NCI-H2107 treated with DMSO at 0.1 percent for 48 hours (cell line): ENCODE measurements at regions not wholly inside any gene's neighbourhood (a gene's known extent, or its start where the extent isn't known, plus 50 kb on each side); places are given as distances from the start of the nearest gene placed in this dataset.

Experiments used
- DNase-seq: peaks from one replicate; lab custom pipeline; 2025; ENCODE audit not compliant: unreplicated experiment; lab: John Stamatoyannopoulos, UW

GRCh38 chr2:128765811-128766210, 447.1 kb upstream of the HS6ST1 start:
- DNase-seq: no peak

GRCh38 chr2:128768041-128768440, 449.4 kb upstream of the HS6ST1 start:
- no peak for DNase-seq

GRCh38 chr2:128769457-128770142, 450.9 kb upstream of the HS6ST1 start:
- no peak for DNase-seq

GRCh38 chr2:128770143-128771085, 451.7 kb upstream of the HS6ST1 start:
- DNase-seq: no peak

GRCh38 chr2:128771401-128771800, 452.7 kb upstream of the HS6ST1 start:
- DNase-seq: no peak

- no peak for DNase-seq
These were observed 454.0 kb upstream of the HS6ST1 start for GRCh38 chr2:128772671-128773070.

- DNase-seq: no peak
These were observed 455.1 kb upstream of the HS6ST1 start for GRCh38 chr2:128773641-128774319.

GRCh38 chr2:128774320-128775216, 455.9 kb upstream of the HS6ST1 start:
- DNase-seq: no peak

- DNase-seq: no peak
These were observed 456.7 kb upstream of the HS6ST1 start for GRCh38 chr2:128775217-128775913.

- DNase-seq: no peak
These were observed 457.2 kb upstream of the HS6ST1 start for GRCh38 chr2:128775914-128776285.

GRCh38 chr2:128776461-128777195, 458.0 kb upstream of the HS6ST1 start:
- no peak for DNase-seq

GRCh38 chr2:128777196-128778035, 458.7 kb upstream of the HS6ST1 start:
- DNase-seq: no peak

GRCh38 chr2:128778843-128779242, 460.2 kb upstream of the HS6ST1 start:
- DNase-seq: no peak

- no peak for DNase-seq
These were observed 460.8 kb upstream of the HS6ST1 start for GRCh38 chr2:128779301-128780095.

GRCh38 chr2:128780434-128781080, 461.9 kb upstream of the HS6ST1 start:
- DNase-seq: no peak

- DNase-seq: no peak
These were observed 462.5 kb upstream of the HS6ST1 start for GRCh38 chr2:128781166-128781565.
